ENCODE measurements at regions not wholly inside any gene's neighbourhood (a gene's known extent, or its start where the extent isn't known, plus 50 kb on each side); places are given as distances from the start of the nearest gene placed in this dataset.

DNA sequence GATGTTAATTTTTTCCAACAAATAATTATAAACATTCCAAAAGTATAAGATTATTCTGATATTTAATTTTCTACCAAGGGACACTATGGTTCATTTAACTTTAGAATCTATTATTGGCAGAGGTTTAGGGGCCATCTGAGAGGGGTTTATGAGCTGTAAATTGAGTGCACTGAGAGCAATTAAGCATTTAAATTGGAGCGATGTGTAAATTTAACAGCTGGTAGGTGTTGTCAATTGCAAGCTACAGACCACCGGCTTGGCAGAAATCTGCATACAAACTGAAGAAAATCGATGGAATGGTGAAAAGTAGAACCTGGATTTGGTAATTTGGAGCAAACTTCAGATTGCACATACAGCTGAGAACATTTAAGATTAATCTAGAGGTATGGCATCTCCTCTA lies 55.8 kb upstream of the MTF2 start:
- TF ChIP-seq, protein P1, sequence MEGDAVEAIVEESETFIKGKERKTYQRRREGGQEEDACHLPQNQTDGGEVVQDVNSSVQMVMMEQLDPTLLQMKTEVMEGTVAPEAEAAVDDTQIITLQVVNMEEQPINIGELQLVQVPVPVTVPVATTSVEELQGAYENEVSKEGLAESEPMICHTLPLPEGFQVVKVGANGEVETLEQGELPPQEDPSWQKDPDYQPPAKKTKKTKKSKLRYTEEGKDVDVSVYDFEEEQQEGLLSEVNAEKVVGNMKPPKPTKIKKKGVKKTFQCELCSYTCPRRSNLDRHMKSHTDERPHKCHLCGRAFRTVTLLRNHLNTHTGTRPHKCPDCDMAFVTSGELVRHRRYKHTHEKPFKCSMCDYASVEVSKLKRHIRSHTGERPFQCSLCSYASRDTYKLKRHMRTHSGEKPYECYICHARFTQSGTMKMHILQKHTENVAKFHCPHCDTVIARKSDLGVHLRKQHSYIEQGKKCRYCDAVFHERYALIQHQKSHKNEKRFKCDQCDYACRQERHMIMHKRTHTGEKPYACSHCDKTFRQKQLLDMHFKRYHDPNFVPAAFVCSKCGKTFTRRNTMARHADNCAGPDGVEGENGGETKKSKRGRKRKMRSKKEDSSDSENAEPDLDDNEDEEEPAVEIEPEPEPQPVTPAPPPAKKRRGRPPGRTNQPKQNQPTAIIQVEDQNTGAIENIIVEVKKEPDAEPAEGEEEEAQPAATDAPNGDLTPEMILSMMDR (IDR thresholded peaks at IDR 0.05; ENCODE audit: low read depth, low read length) = no peak
- Histone ChIP-seq H3K4me3 (ENCODE audit: low read depth, low read length) (no peak overlapping the region), H3K9me3 (no peaks in the 10 kb centered on the region), H3K27me3 (no peaks in the 10 kb centered on the region), H3K36me3 (no peaks in the 10 kb centered on the region), H3K4me1 (no peaks in the 10 kb centered on the region)
- DNase-seq = no peak

DNA sequence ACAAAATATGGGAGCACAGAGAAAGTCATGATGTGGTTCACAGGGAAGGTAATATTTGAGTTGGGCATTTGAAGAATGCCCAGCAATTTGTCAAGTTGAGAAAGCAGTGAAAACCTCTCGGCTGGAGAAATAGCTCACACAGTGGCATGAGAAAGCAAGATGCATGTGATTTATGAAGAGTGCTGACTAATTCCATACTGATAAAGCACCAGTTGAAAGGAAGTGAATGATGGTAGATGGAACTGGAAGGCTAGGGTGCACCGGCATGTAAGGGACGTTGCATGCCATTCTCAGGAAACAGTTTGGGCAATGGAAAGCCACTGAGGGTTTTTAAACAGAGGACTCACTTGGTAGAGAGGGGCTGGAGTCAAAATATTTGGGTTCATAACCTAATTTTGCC lies 53.5 kb upstream of the MTF2 start:
- Histone ChIP-seq H3K4me1 (no peaks in the 10 kb centered on the region), H3K36me3 (no peaks in the 10 kb centered on the region), H3K4me3 (ENCODE audit: low read depth, low read length) (no peak overlapping the region), H3K27me3 (no peaks in the 10 kb centered on the region), H3K9me3 (no peaks in the 10 kb centered on the region)
- TF ChIP-seq, protein P1 (IDR thresholded peaks at IDR 0.05; ENCODE audit: low read depth, low read length) = no peak
- DNase-seq = no peak

DNA sequence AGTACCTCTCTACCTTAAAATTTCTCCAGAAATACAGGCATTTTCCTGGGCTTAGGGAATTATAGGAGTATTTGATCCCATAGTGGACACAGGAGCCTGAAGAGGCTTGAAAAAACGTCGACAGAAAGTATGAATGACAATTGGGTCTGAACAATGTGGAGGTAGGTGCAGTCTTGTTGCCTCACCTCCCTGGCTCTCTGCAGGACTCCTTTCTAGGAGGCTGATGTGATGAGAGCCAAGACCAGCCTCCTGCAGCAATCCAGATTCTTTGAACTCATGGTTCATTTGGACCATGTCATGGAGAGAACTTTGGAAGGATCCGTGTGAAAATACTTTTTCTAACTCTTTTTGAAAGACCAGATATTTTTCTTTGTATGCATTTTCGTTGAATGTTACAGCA lies 50.5 kb upstream of the MTF2 start:
- TF ChIP-seq, protein P1 (IDR thresholded peaks at IDR 0.05; ENCODE audit: low read depth, low read length) = no peak
- Histone ChIP-seq H3K27me3 (no peaks in the 10 kb centered on the region), H3K4me1 (no peaks in the 10 kb centered on the region), H3K4me3 (ENCODE audit: low read depth, low read length) (no peak overlapping the region), H3K36me3 (no peaks in the 10 kb centered on the region), H3K9me3 (no peaks in the 10 kb centered on the region)
- DNase-seq = no peak

Measured in BE2C (cell line).